H1 (cell line): ENCODE measurements at regions not wholly inside any gene's neighbourhood (a gene's known extent, or its start where the extent isn't known, plus 50 kb on each side); places are given as distances from the start of the nearest gene placed in this dataset.

Experiments used
- CTCF ChIA-PET: fragments of 300-600 bp; sonication (Branson Sonifier 250); formaldehyde crosslinking; loops from one replicate; lab custom pipeline; 2021; ENCODE audit not compliant: partially characterized antibody; lab: Charles Lee
- POLR2A ChIA-PET: fragments of 300-600 bp; sonication (Branson Sonifier 250); formaldehyde crosslinking; loops from one replicate; lab custom pipeline; 2021; ENCODE audit warnings: inconsistent platforms; ENCODE audit not compliant: partially characterized antibody; lab: Charles Lee
- DNase-seq, 2 experiments: peaks; one replicate each; pipeline versions ENCODE4 v3.0.0 to v3.0.0-alpha.2; 2010 to 2022; ENCODE audit warnings: low spot score in 2 of 2, low read depth in 1 of 2, mixed read lengths in 1 of 2
- FAIRE-seq: peaks from 2 replicates; lab custom pipeline; 2011; peaks lifted over from hg19 to GRCh38; lab: Jason Lieb, UNC
- H2AFZ ChIP-seq: 2 replicates; pipeline ENCODE4 v1.8.1; 2012; ENCODE audit warnings: low read length, inconsistent platforms
- H2AK5ac ChIP-seq: 2 replicates; pipeline ENCODE4 v1.6.1; 2013; ENCODE audit warnings: low read depth, low read length
- H2BK120ac ChIP-seq: replicated peaks from 2 replicates; pipeline ENCODE3; 2013; ENCODE audit warnings: low read depth, low read length, inconsistent platforms
- H2BK12ac ChIP-seq: 2 replicates; pipeline ENCODE4 v1.6.1; 2013; ENCODE audit warnings: low read depth, low read length
- H2BK15ac ChIP-seq: 2 replicates; pipeline ENCODE4 v1.6.1; 2013; ENCODE audit warnings: low read length
- H2BK20ac ChIP-seq: 2 replicates; pipeline ENCODE4 v1.6.1; 2013; ENCODE audit warnings: low read length
- H2BK5ac ChIP-seq: 2 replicates; pipeline ENCODE4 v1.6.1; 2013; ENCODE audit warnings: low read depth, low read length
- H3K14ac ChIP-seq: 2 replicates; pipeline ENCODE4 v1.6.1; 2013; ENCODE audit warnings: inconsistent platforms; ENCODE audit not compliant: insufficient read length
- H3K18ac ChIP-seq: 2 replicates; pipeline ENCODE4 v1.6.1; 2013; ENCODE audit warnings: low read length; ENCODE audit errors: extremely low read depth
- H3K23ac ChIP-seq: 2 replicates; pipeline ENCODE4 v1.6.1; 2013; ENCODE audit warnings: inconsistent platforms; ENCODE audit not compliant: insufficient read length
- H3K23me2 ChIP-seq: 2 replicates; pipeline ENCODE4 v1.6.1; 2013; ENCODE audit warnings: low read depth, low read length
- H3K27ac ChIP-seq: 2 replicates; pipeline ENCODE4 v1.6.1; 2011; ENCODE audit warnings: low read depth, low read length, inconsistent platforms
- H3K27me3 ChIP-seq, 4 experiments: replicated peaks in 1 of 4; 1 replicate in 1 of 4; 2 replicates in 3 of 4; pipeline versions ENCODE4 v1.6.1 to v1.8.1; 2011 to 2013; ENCODE audit warnings: low read length in 3 of 4, mild to moderate bottlenecking in 3 of 4, inconsistent platforms in 2 of 4, mixed read lengths in 2 of 4, moderate library complexity in 1 of 4; ENCODE audit not compliant: control insufficient read depth in 3 of 4, insufficient read depth in 3 of 4; ENCODE audit errors: extremely low read depth in 1 of 4
- H3K36me3 ChIP-seq, 4 experiments: 2 replicates each; pipeline versions ENCODE4 v1.6.1 to v1.8.1; 2011 to 2013; ENCODE audit warnings: mild to moderate bottlenecking in 4 of 4, low read length in 3 of 4, moderate library complexity in 2 of 4, control low read depth in 1 of 4, inconsistent platforms in 1 of 4; ENCODE audit not compliant: insufficient read depth in 4 of 4, control insufficient read depth in 2 of 4
- H3K4ac ChIP-seq: replicated peaks from 2 replicates; pipeline ENCODE3; 2013; ENCODE audit warnings: low read length, low read depth, mixed read lengths, inconsistent platforms; ENCODE audit not compliant: insufficient read length
- H3K4me1 ChIP-seq, 4 experiments: replicated peaks in 1 of 4; 1 replicate in 1 of 4; 2 replicates in 3 of 4; pipeline versions ENCODE4 v1.6.1 to v1.8.1; 2011 to 2013; ENCODE audit warnings: low read length in 3 of 4, inconsistent platforms in 2 of 4, mixed read lengths in 1 of 4; ENCODE audit not compliant: insufficient read depth in 4 of 4, control insufficient read depth in 3 of 4
- H3K4me2 ChIP-seq, 2 experiments: 2 replicates each; pipeline versions ENCODE4 v1.6.1 to v1.8.1; 2011 to 2013; ENCODE audit warnings: low read depth in 2 of 2, low read length in 2 of 2, control low read depth in 1 of 2, inconsistent platforms in 1 of 2, mild to moderate bottlenecking in 1 of 2; ENCODE audit not compliant: insufficient read depth in 1 of 2
- H3K4me3 ChIP-seq, 4 experiments: fragments of 200-600, 300-600 bp in 1 of 4; sonication (generic), shearing (Covaris generic), sonication (Bioruptor Twin) in 1 of 4; 2 replicates each; pipeline versions ENCODE4 v1.5.1 to v1.8.1; 2011 to 2016; ENCODE audit warnings: low read length in 4 of 4, low read depth in 3 of 4, control low read depth in 2 of 4, inconsistent platforms in 2 of 4, mild to moderate bottlenecking in 2 of 4, mixed read lengths in 1 of 4, moderate library complexity in 1 of 4; ENCODE audit not compliant: insufficient read depth in 2 of 4; ENCODE audit errors: extremely low read depth in 1 of 4
- H3K56ac ChIP-seq: replicated peaks from 2 replicates; pipeline ENCODE3; 2013; ENCODE audit warnings: low read depth, mild to moderate bottlenecking, mixed read lengths, low read length, inconsistent platforms; ENCODE audit not compliant: insufficient read length
- H3K79me1 ChIP-seq: 2 replicates; pipeline ENCODE4 v1.6.1; 2013; ENCODE audit warnings: low read depth, low read length, control low read depth
- H3K79me2 ChIP-seq, 2 experiments: 2 replicates each; pipeline versions ENCODE4 v1.6.1 to v1.8.1; 2012 to 2013; ENCODE audit warnings: low read length in 2 of 2, mild to moderate bottlenecking in 2 of 2, inconsistent platforms in 1 of 2; ENCODE audit not compliant: insufficient read depth in 2 of 2, control insufficient read depth in 1 of 2
- H3K9ac ChIP-seq, 4 experiments: replicated peaks in 1 of 4; 1 replicate in 1 of 4; 2 replicates in 3 of 4; pipeline versions ENCODE4 v1.6.1 to v1.8.1; 2011 to 2013; ENCODE audit warnings: low read depth in 3 of 4, low read length in 3 of 4, control low read depth in 2 of 4, mild to moderate bottlenecking in 2 of 4, moderate library complexity in 2 of 4, inconsistent platforms in 1 of 4; ENCODE audit errors: extremely low read depth in 1 of 4
- H3K9me3 ChIP-seq, 2 experiments: 2 replicates each; pipeline versions ENCODE4 v1.6.1 to v1.8.1; 2012 to 2013; ENCODE audit warnings: mild to moderate bottlenecking in 2 of 2, moderate library complexity in 2 of 2, control low read depth in 1 of 2, inconsistent platforms in 1 of 2, low read depth in 1 of 2, low read length in 1 of 2, mixed read lengths in 1 of 2; ENCODE audit not compliant: insufficient read depth in 2 of 2
- H4K20me1 ChIP-seq, 2 experiments: replicated peaks in 1 of 2; 2 replicates each; pipeline versions ENCODE3 to v1.8.1; 2011 to 2013; ENCODE audit warnings: inconsistent platforms in 2 of 2, low read length in 2 of 2, mild to moderate bottlenecking in 1 of 2; ENCODE audit not compliant: insufficient read depth in 2 of 2, control insufficient read depth in 1 of 2
- H4K5ac ChIP-seq: 2 replicates; pipeline ENCODE4 v1.6.1; 2013; ENCODE audit warnings: low read length, low read depth, mixed read lengths, inconsistent platforms; ENCODE audit not compliant: insufficient read length
- H4K8ac ChIP-seq: 2 replicates; pipeline ENCODE4 v1.8.0; 2013; ENCODE audit warnings: mild to moderate bottlenecking, moderate library complexity, low read length, inconsistent platforms; ENCODE audit not compliant: insufficient read depth; ENCODE audit errors: extremely low read depth
- H4K91ac ChIP-seq: replicated peaks from 2 replicates; pipeline ENCODE3; 2013; ENCODE audit warnings: low read length, mixed read lengths, inconsistent platforms; ENCODE audit not compliant: insufficient read length
- CEBPB ChIP-seq: IDR thresholded peaks from 2 replicates; pipeline ENCODE4 v1.6.1; 2012; ENCODE audit warnings: low read depth, low read length
- CTCF ChIP-seq, 3 experiments: IDR thresholded peaks; 1 replicate in 2 of 3; 2 replicates in 1 of 3; pipeline versions ENCODE4 v1.5.1 to v1.6.1; 2011; ENCODE audit warnings: low read length in 3 of 3, mild to moderate bottlenecking in 3 of 3, inconsistent platforms in 2 of 3, low read depth in 1 of 3, moderate library complexity in 1 of 3; ENCODE audit not compliant: insufficient read depth in 1 of 3; ENCODE audit errors: control extremely low read depth in 1 of 3
- FOSL1 ChIP-seq: IDR thresholded peaks from 2 replicates; pipeline ENCODE4 v1.6.1; 2011; ENCODE audit warnings: mild to moderate bottlenecking, low read depth, low read length, moderate library complexity; ENCODE audit not compliant: insufficient read depth
- NANOG ChIP-seq: IDR thresholded peaks from 2 replicates; pipeline ENCODE4 v1.6.1; 2011; ENCODE audit warnings: low read length, low read depth, mild to moderate bottlenecking, inconsistent platforms; ENCODE audit not compliant: insufficient read depth, poor library complexity, severe bottlenecking
- NRF1 ChIP-seq: IDR thresholded peaks from 2 replicates; pipeline ENCODE4 v1.6.1; 2011; ENCODE audit warnings: mild to moderate bottlenecking, low read depth, low read length, improper control_type of control experiment
- POU5F1 ChIP-seq: IDR thresholded peaks from 2 replicates; pipeline ENCODE4 v1.6.1; 2011; ENCODE audit warnings: low read depth, mild to moderate bottlenecking, low read length, moderate library complexity
- RAD21 ChIP-seq, 2 experiments: IDR thresholded peaks in 1 of 2; conservative IDR thresholded peaks in 1 of 2; 2 replicates each; pipeline ENCODE4 v1.6.1; 2011; ENCODE audit warnings: low read depth in 2 of 2, low read length in 2 of 2, improper control_type of control experiment in 1 of 2, inconsistent platforms in 1 of 2, mild to moderate bottlenecking in 1 of 2, moderate library complexity in 1 of 2
- SP1 ChIP-seq: IDR thresholded peaks from 2 replicates; pipeline ENCODE4 v1.6.1; 2011; ENCODE audit warnings: low read depth, low read length
- USF2 ChIP-seq: IDR thresholded peaks from 2 replicates; pipeline ENCODE4 v1.6.1; 2011; ENCODE audit warnings: low read length, improper control_type of control experiment
- WGBS, 2 experiments: shearing (Covaris generic) in 1 of 2; methylation state at CpG; one replicate each; pipeline versions ENCODE4 v1.1.6 to v1.1.7; 2013 to 2015; ENCODE audit warnings: low lambda C conversion rate in 2 of 2, mixed read lengths in 2 of 2, inconsistent platforms in 1 of 2, low coverage in 1 of 2, missing lambda C conversion rate in 1 of 2; ENCODE audit not compliant: insufficient replicate concordance in 2 of 2, insufficient coverage in 1 of 2, insufficient read length in 1 of 2; ENCODE audit errors: extremely low coverage in 1 of 2, missing lambda C conversion rate in 1 of 2; 5-methylcytosine and 5-hydroxymethylcytosine counted together

- Histone ChIP-seq H4K5ac (no peak overlapping the region), H2BK5ac (no peak overlapping the region), H3K23ac (no peak overlapping the region), H4K8ac (no peak overlapping the region), H3K18ac (no peak overlapping the region), H3K9me3 (no peaks in the 10 kb centered on the region), H2BK120ac (no peak overlapping the region), H3K36me3 (no peaks in the 10 kb centered on the region), H2BK12ac (no peak overlapping the region), H3K79me1 (no peaks in the 10 kb centered on the region), H2BK20ac (no peak overlapping the region), H3K23me2 (no peaks in the 10 kb centered on the region), H4K20me1 (no peaks in the 10 kb centered on the region), H3K27ac (no peak overlapping the region), H2BK15ac (no peak overlapping the region), H3K4me1 (no peaks in the 10 kb centered on the region), H3K9ac (no peak overlapping the region), H4K91ac (no peak overlapping the region), H3K56ac (no peak overlapping the region), H3K79me2 (no peaks in the 10 kb centered on the region), H3K14ac (no peak overlapping the region), H2AK5ac (no peak overlapping the region), H3K4me2 (no peak overlapping the region), H3K4ac (no peak overlapping the region), H3K4me3 (no peak overlapping the region), H3K27me3 (peaks cover 0 to 4% (median 0%) of the 10 kb centered on the region in 4 experiments; a peak in 3 of 7 replicates), H2AFZ (no peak overlapping the region)
- ChIA-PET CTCF (interaction anchor here (0.6 to 4.6 kb wide), 14 partner anchors 13 to 1162 kb away, joined by 3 to 43 read pairs (median 3); no protein-coding TSS in a partner anchor), POLR2A (no interaction called here)
- WGBS, 2 experiments: 86% methylated on average over 3 of the region's 3 CpGs; no CpG with 5 or more reads in 1 of the 2 experiments
- TF ChIP-seq CTCF (IDR thresholded peaks at IDR 0.05; ENCODE audit: control extremely low read depth in 1 of 3, insufficient read depth in 1 of 3, low read depth in 1 of 3, low read length in 3 of 3) (peak in 2 of 3 experiments; percentile 32 to 61; a peak in 2 of 4 replicates), POU5F1 (no peak), NANOG (no peak), RAD21 (IDR thresholded peaks at IDR 0.05 in 1 of 2, conservative IDR thresholded peaks at IDR 0.05 in 1 of 2; ENCODE audit: low read depth in 2 of 2, low read length in 2 of 2) (peak; percentile 22 to 39; a peak in 3 of 4 replicates), SP1 (no peak), FOSL1 (no peak), USF2 (no peak), NRF1 (no peak), CEBPB (no peak)
- no peak for FAIRE-seq
- DNase-seq: no peak
Observed at GRCh38 chr7:18241543-18242231, 214.0 kb upstream of the PRPS1L1 start.
